GM20000 (cell line): ENCODE measurements at regions not wholly inside any gene's neighbourhood (a gene's known extent, or its start where the extent isn't known, plus 50 kb on each side); places are given as distances from the start of the nearest gene placed in this dataset.
A peak's percentile ranks its signal among the peaks of the same experiment; 100 is the strongest.

ENCODE experiments used
- DNase-seq: peaks from one replicate; pipeline ENCODE4 v3.0.0; 2012; ENCODE audit warnings: low spot score
- TF ChIP-seq, protein P1 (sequence below): IDR thresholded peaks from 2 replicates; pipeline ENCODE4 v1.5.1; 2012; ENCODE audit warnings: mild to moderate bottlenecking, control low read depth; ENCODE audit errors: extremely low read depth, missing control alignments

- TF ChIP-seq, protein P1, sequence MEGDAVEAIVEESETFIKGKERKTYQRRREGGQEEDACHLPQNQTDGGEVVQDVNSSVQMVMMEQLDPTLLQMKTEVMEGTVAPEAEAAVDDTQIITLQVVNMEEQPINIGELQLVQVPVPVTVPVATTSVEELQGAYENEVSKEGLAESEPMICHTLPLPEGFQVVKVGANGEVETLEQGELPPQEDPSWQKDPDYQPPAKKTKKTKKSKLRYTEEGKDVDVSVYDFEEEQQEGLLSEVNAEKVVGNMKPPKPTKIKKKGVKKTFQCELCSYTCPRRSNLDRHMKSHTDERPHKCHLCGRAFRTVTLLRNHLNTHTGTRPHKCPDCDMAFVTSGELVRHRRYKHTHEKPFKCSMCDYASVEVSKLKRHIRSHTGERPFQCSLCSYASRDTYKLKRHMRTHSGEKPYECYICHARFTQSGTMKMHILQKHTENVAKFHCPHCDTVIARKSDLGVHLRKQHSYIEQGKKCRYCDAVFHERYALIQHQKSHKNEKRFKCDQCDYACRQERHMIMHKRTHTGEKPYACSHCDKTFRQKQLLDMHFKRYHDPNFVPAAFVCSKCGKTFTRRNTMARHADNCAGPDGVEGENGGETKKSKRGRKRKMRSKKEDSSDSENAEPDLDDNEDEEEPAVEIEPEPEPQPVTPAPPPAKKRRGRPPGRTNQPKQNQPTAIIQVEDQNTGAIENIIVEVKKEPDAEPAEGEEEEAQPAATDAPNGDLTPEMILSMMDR: no peak
- DNase-seq: no peak
Measured at GRCh38 chr1:34328281-34328799, 151.6 kb downstream of the C1orf94 start.

- DNase-seq: no peak
- TF ChIP-seq, protein P1: no peak
Measured at GRCh38 chr1:34330061-34330460, 153.4 kb downstream of the C1orf94 start.

DNA sequence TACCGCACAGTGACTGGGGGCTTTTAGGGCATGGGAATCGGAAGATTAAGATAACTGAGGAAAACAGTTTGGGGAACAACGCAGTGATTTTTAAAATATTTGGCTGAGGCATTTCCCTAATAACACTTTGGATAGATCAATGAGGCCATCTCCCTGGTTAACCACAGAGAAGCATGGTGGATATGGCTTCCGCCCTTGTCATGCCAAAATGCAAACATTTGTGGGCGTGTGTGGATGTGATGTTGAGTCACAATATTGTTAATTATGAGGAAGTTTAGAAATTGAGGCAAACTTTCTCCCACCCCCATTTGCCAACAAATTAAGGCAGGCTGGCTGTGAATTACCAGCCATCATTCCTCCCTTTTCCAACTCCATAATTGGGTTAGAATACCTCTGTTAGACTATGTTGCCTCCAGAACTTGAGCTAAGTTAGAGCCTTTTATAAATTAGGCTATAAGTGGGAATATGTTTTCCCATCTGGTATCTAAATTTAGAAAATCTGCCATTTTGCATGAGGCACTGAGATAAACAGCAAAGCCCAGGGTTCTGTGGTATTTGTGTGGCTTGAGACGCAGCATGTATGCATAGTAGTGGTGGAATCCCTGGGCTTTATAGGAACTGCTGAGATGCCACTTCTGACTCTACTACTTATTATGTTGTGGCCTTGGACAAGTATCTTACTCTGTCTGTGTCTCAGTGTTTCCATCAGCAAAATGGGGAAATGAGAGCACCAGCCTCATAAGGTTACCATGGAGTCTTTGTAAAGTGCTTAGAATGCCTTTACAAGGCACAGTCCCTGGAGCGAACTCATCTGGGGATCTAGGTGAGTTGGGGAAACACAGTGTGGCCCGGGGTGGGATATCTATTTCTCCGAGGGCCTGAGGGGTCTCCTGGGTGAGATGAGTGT is 154.6 kb downstream of the C1orf94 start:
- TF ChIP-seq, protein P1: no peak
- DNase-seq: no peak

GRCh38 chr1:34332996-34333395 is 156.3 kb downstream of the C1orf94 start:
- DNase-seq: peak; percentile 14
- TF ChIP-seq, protein P1: no peak

- DNase-seq: no peak
- TF ChIP-seq, protein P1: no peak
Measured at GRCh38 chr1:34338871-34339270, 162.2 kb downstream of the C1orf94 start.

- no peak for DNase-seq
- TF ChIP-seq, protein P1: no peak
Measured at GRCh38 chr1:34341896-34342295, 165.2 kb downstream of the C1orf94 start.

GRCh38 chr1:34342334-34342733 is 165.6 kb downstream of the C1orf94 start:
- no peak for DNase-seq
- TF ChIP-seq, protein P1: no peak
